Lower lobe of right lung (tissue), 2 donors: ENCODE measurements at regions not wholly inside any gene's neighbourhood (a gene's known extent, or its start where the extent isn't known, plus 50 kb on each side); places are given as distances from the start of the nearest gene placed in this dataset.
"Not testable (repeated sequence)": the region's sequence is repeated elsewhere in the genome, so short reads cannot be mapped to it uniquely, and the experiment has no call there.

Source experiments
- ATAC-seq, 2 donors: fragments of 200-7000 bp; cut with Tn5 transposase; one replicate each; pipeline ENCODE4 v1.9.1; 2020 to 2022; ENCODE audit warnings: mild to moderate bottlenecking in 2 of 2, moderate library complexity in 2 of 2
- DNase-seq: peaks from one replicate; pipeline ENCODE4 v3.0.0-alpha.2; 2020
- H3K27ac ChIP-seq: fragments of 200-600 bp; one replicate; pipeline ENCODE4 v1.8.0; 2022
- H3K27me3 ChIP-seq: fragments of 200-600 bp; one replicate; pipeline ENCODE4 v1.8.0; 2022; ENCODE audit warnings: low read depth
- H3K36me3 ChIP-seq: fragments of 200-600 bp; one replicate; pipeline ENCODE4 v1.8.0; 2022; ENCODE audit warnings: mild to moderate bottlenecking
- H3K4me1 ChIP-seq: fragments of 200-600 bp; one replicate; pipeline ENCODE4 v1.8.0; 2022
- H3K4me3 ChIP-seq: fragments of 200-600 bp; one replicate; pipeline ENCODE4 v1.8.0; 2022; ENCODE audit warnings: mild to moderate bottlenecking
- H3K9me3 ChIP-seq: fragments of 200-600 bp; one replicate; pipeline ENCODE4 v1.8.0; 2022
- CTCF ChIP-seq: fragments of 200-600 bp; IDR thresholded peaks from one replicate; pipeline ENCODE4 v1.8.0; 2022; ENCODE audit warnings: antibody characterized with exemption, mild to moderate bottlenecking
- intact Hi-C: fragments of 100-400 bp; cut with DNase I; formaldehyde crosslinking; loops from one replicate; pipeline ENCODE4 v1.11.0; 2022
- donor health status: DM: no; HTN: yes; CAD: no; lungs with severe emphysema.

- intact Hi-C loops: no loop called here
- no peak for TF ChIP-seq CTCF
Observed at GRCh38 chr12:89194683-89195082, 157.6 kb downstream of the DUSP6 start.

GRCh38 chr12:89192429-89192828 lies 159.9 kb downstream of the DUSP6 start:
- no peaks in the 10 kb centered on the region for H3K36me3 ChIP-seq
- TF ChIP-seq CTCF: no peak
- H3K4me1 ChIP-seq: no peaks in the 10 kb centered on the region
- H3K4me3 ChIP-seq: no peak overlapping the region
- no peaks in the 10 kb centered on the region for H3K27me3 ChIP-seq
- no peak for DNase-seq
- peaks cover 22% of the 10 kb centered on the region for H3K9me3 ChIP-seq
- intact Hi-C loops: no loop called here
- H3K27ac ChIP-seq: no peak overlapping the region
- ATAC-seq: no peak

More at GRCh38 chr12:89194683-89195082, 157.6 kb downstream of the DUSP6 start:
- no peak overlapping the region for H3K4me3 ChIP-seq
- H3K4me1 ChIP-seq: no peaks in the 10 kb centered on the region
- ATAC-seq (no peak), DNase-seq (no peak)
- H3K9me3 ChIP-seq: peaks cover 10% of the 10 kb centered on the region
- no peaks in the 10 kb centered on the region for H3K36me3 ChIP-seq
- no peak overlapping the region for H3K27ac ChIP-seq
- no peaks in the 10 kb centered on the region for H3K27me3 ChIP-seq

- intact Hi-C loops, DNase-seq, H3K4me1 ChIP-seq, H3K27me3 ChIP-seq, H3K4me3 ChIP-seq, ATAC-seq, H3K27ac ChIP-seq, H3K36me3 ChIP-seq: not testable (repeated sequence)
- peaks cover 22% of the 10 kb centered on the region for H3K9me3 ChIP-seq
Observed at GRCh38 chr12:89191597-89191996, 160.7 kb downstream of the DUSP6 start.

- no peak overlapping the region for H3K27ac ChIP-seq
- ATAC-seq (no peak), DNase-seq (no peak)
- H3K36me3 ChIP-seq: no peaks in the 10 kb centered on the region
- H3K27me3 ChIP-seq: no peaks in the 10 kb centered on the region
- H3K9me3 ChIP-seq: peaks cover 22% of the 10 kb centered on the region
- TF ChIP-seq CTCF: no peak
- no peak overlapping the region for H3K4me3 ChIP-seq
- H3K4me1 ChIP-seq: no peaks in the 10 kb centered on the region
- intact Hi-C loops: no loop called here
Observed at GRCh38 chr12:89189448-89189847, 162.9 kb downstream of the DUSP6 start.

- intact Hi-C loops: no loop called here
- no peaks in the 10 kb centered on the region for H3K4me1 ChIP-seq
- ATAC-seq: no peak
- H3K36me3 ChIP-seq: no peaks in the 10 kb centered on the region
- DNase-seq: no peak
- H3K27ac ChIP-seq: no peak overlapping the region
- no peaks in the 10 kb centered on the region for H3K27me3 ChIP-seq
- peaks cover 22% of the 10 kb centered on the region for H3K9me3 ChIP-seq
- no peak for TF ChIP-seq CTCF
- no peak overlapping the region for H3K4me3 ChIP-seq
Observed at GRCh38 chr12:89187507-89187906, 164.8 kb downstream of the DUSP6 start.

GRCh38 chr12:89185889-89186288 lies 166.4 kb downstream of the DUSP6 start:
- ATAC-seq (no peak), DNase-seq (no peak)
- Histone ChIP-seq H3K27ac (no peak overlapping the region), H3K36me3 (no peaks in the 10 kb centered on the region), H3K4me3 (no peak overlapping the region), H3K9me3 (peaks cover 22% of the 10 kb centered on the region), H3K27me3 (no peaks in the 10 kb centered on the region), H3K4me1 (peaks cover 5% of the 10 kb centered on the region)
- TF ChIP-seq CTCF: no peak
- intact Hi-C loops: no loop called here
